IMR-90 (cell line): ENCODE measurements at regions not wholly inside any gene's neighbourhood (a gene's known extent, or its start where the extent isn't known, plus 50 kb on each side); places are given as distances from the start of the nearest gene placed in this dataset.

Source experiments
- ATAC-seq: fragments of 200-7000 bp; cut with Tn5 transposase; 2 replicates; pipeline ENCODE4 v1.9.1; 2020; ENCODE audit warnings: low read depth, mild to moderate bottlenecking, moderate library complexity
- BruUV-seq: library from RNA; stranded (reverse); fragments of 400-500 nt; replicated peaks from 2 replicates; lab custom pipeline; 2021; lab: Mats Ljungman, UMichigan
- CTCF ChIA-PET: fragments of 300-600 bp; formaldehyde crosslinking; extraction: SDS; loops from one replicate; lab custom pipeline; 2021; ENCODE audit warnings: antibody characterized with exemption; lab: Yijun Ruan, JAX
- POLR2A ChIA-PET: fragments of 300-600 bp; sonication (Branson Sonifier 250); formaldehyde crosslinking; loops from one replicate; lab custom pipeline; 2022; ENCODE audit warnings: antibody characterized with exemption; ENCODE audit not compliant: unreplicated experiment; lab: Charles Lee
- DNase-seq: peaks from one replicate; pipeline ENCODE4 v3.0.0; 2013
- H2AFZ ChIP-seq: replicated peaks from 2 replicates; pipeline ENCODE3; 2013; ENCODE audit warnings: low read length, mild to moderate bottlenecking; ENCODE audit not compliant: poor library complexity
- H2AK5ac ChIP-seq: 2 replicates; pipeline ENCODE4 v1.6.1; 2013; ENCODE audit warnings: low read depth, low read length, inconsistent platforms
- H2AK9ac ChIP-seq: replicated peaks from 2 replicates; pipeline ENCODE3; 2013; ENCODE audit warnings: mild to moderate bottlenecking, low read depth, low read length, moderate library complexity; ENCODE audit not compliant: poor library complexity
- H2BK120ac ChIP-seq: 2 replicates; pipeline ENCODE4 v1.6.1; 2013; ENCODE audit warnings: low read depth, low read length, inconsistent platforms
- H2BK15ac ChIP-seq: 3 replicates; pipeline ENCODE4 v1.6.1; 2013; ENCODE audit warnings: low read depth, low read length, inconsistent platforms
- H2BK20ac ChIP-seq: 2 replicates; pipeline ENCODE4 v1.6.1; 2013; ENCODE audit warnings: low read depth, mild to moderate bottlenecking, inconsistent platforms, low read length, moderate library complexity
- H2BK5ac ChIP-seq: 2 replicates; pipeline ENCODE4 v1.6.1; 2013; ENCODE audit warnings: mild to moderate bottlenecking, low read depth, low read length, inconsistent platforms; ENCODE audit not compliant: poor library complexity, severe bottlenecking
- H3K14ac ChIP-seq: replicated peaks from 2 replicates; pipeline ENCODE4 v1.6.1; 2013; ENCODE audit warnings: low read depth, low read length, inconsistent platforms
- H3K18ac ChIP-seq: 2 replicates; pipeline ENCODE4 v1.6.1; 2013; ENCODE audit warnings: low read depth, low read length, control low read depth
- H3K23ac ChIP-seq: 2 replicates; pipeline ENCODE4 v1.6.1; 2013; ENCODE audit warnings: low read depth, low read length, inconsistent platforms
- H3K27ac ChIP-seq: 2 replicates; pipeline ENCODE4 v1.5.1; 2013; ENCODE audit warnings: mild to moderate bottlenecking, control low read depth, low read length; ENCODE audit not compliant: insufficient read depth
- H3K27me3 ChIP-seq: 2 replicates; pipeline ENCODE4 v1.6.1; 2013; ENCODE audit warnings: low read length; ENCODE audit not compliant: control insufficient read depth, insufficient read depth
- H3K36me3 ChIP-seq: 2 replicates; pipeline ENCODE4 v1.6.1; 2013; ENCODE audit warnings: low read length, mixed read lengths; ENCODE audit not compliant: control insufficient read depth, insufficient read depth
- H3K4ac ChIP-seq: 2 replicates; pipeline ENCODE4 v1.6.1; 2013; ENCODE audit warnings: low read depth, low read length, inconsistent platforms
- H3K4me1 ChIP-seq: 2 replicates; pipeline ENCODE4 v1.6.1; 2013; ENCODE audit warnings: low read length, mixed read lengths; ENCODE audit not compliant: control insufficient read depth, insufficient read depth
- H3K4me2 ChIP-seq: 2 replicates; pipeline ENCODE4 v1.6.1; 2013; ENCODE audit warnings: low read depth, mild to moderate bottlenecking, control low read depth, low read length, moderate library complexity
- H3K4me3 ChIP-seq: 2 replicates; pipeline ENCODE4 v1.5.1; 2013; ENCODE audit warnings: low read depth, mild to moderate bottlenecking, control low read depth, low read length, moderate library complexity; ENCODE audit not compliant: insufficient read depth
- H3K56ac ChIP-seq: 2 replicates; pipeline ENCODE4 v1.6.1; 2013; ENCODE audit warnings: low read length, inconsistent platforms; ENCODE audit not compliant: insufficient read depth; ENCODE audit errors: extremely low read depth
- H3K79me1 ChIP-seq, 2 experiments: 2 replicates each; pipeline ENCODE4 v1.6.1; 2013; ENCODE audit warnings: low read length in 2 of 2, inconsistent platforms in 1 of 2, low read depth in 1 of 2
- H3K9ac ChIP-seq: 2 replicates; pipeline ENCODE4 v1.6.1; 2013; ENCODE audit warnings: low read depth, low read length, control low read depth
- H3K9me1 ChIP-seq: 2 replicates; pipeline ENCODE4 v1.6.1; 2013; ENCODE audit warnings: low read length, inconsistent platforms; ENCODE audit not compliant: insufficient read depth
- H3K9me3 ChIP-seq: 2 replicates; pipeline ENCODE4 v1.6.1; 2013; ENCODE audit warnings: low read length; ENCODE audit not compliant: control insufficient read depth, insufficient read depth
- H4K20me1 ChIP-seq: 2 replicates; pipeline ENCODE4 v1.6.1; 2013; ENCODE audit warnings: low read length, inconsistent platforms; ENCODE audit not compliant: insufficient read depth
- H4K5ac ChIP-seq: 2 replicates; pipeline ENCODE4 v1.6.1; 2013; ENCODE audit warnings: mild to moderate bottlenecking, low read depth, low read length, control low read depth
- H4K8ac ChIP-seq, 2 experiments: 2 replicates each; pipeline ENCODE4 v1.6.1; 2013; ENCODE audit warnings: low read depth in 2 of 2, low read length in 2 of 2, control low read depth in 1 of 2, inconsistent platforms in 1 of 2
- H4K91ac ChIP-seq: 2 replicates; pipeline ENCODE4 v1.6.1; 2013; ENCODE audit warnings: low read depth, low read length, inconsistent platforms; ENCODE audit not compliant: insufficient read depth
- BHLHE40 ChIP-seq: fragments of 150-350 bp; IDR thresholded peaks from 2 replicates; pipeline ENCODE4 v1.6.1; 2016; ENCODE audit warnings: mild to moderate bottlenecking, low read depth, low read length
- CEBPB ChIP-seq: IDR thresholded peaks from 2 replicates; pipeline ENCODE4 v1.6.1; 2012; ENCODE audit warnings: low read depth, low read length, improper control_type of control experiment
- CHD1 ChIP-seq: IDR thresholded peaks from 2 replicates; pipeline ENCODE4 v1.6.1; 2012; ENCODE audit warnings: low read depth, low read length, improper control_type of control experiment
- ELK1 ChIP-seq: fragments of 150-350 bp; IDR thresholded peaks from 2 replicates; pipeline ENCODE4 v1.6.1; 2016; ENCODE audit warnings: low read depth, mild to moderate bottlenecking, low read length, moderate library complexity, borderline replicate concordance
- FOS ChIP-seq: fragments of 150-350 bp; IDR thresholded peaks from 2 replicates; pipeline ENCODE4 v1.6.1; 2016; ENCODE audit warnings: low read depth, low read length
- MAFK ChIP-seq: IDR thresholded peaks from 2 replicates; pipeline ENCODE4 v1.6.1; 2012; ENCODE audit warnings: low read depth, low read length, improper control_type of control experiment
- MAZ ChIP-seq: IDR thresholded peaks from 2 replicates; pipeline ENCODE4 v1.6.1; 2012; ENCODE audit warnings: low read depth, mild to moderate bottlenecking, low read length, improper control_type of control experiment, moderate library complexity, borderline replicate concordance
- MXI1 ChIP-seq: IDR thresholded peaks from 2 replicates; pipeline ENCODE4 v1.6.1; 2012; ENCODE audit warnings: low read depth, mild to moderate bottlenecking, low read length, moderate library complexity, borderline replicate concordance
- NFE2L2 ChIP-seq: fragments of 150-350 bp; IDR thresholded peaks from 2 replicates; pipeline ENCODE4 v1.6.1; 2016; ENCODE audit warnings: low read depth, mild to moderate bottlenecking, low read length
- POLR2A ChIP-seq: IDR thresholded peaks from 2 replicates; pipeline ENCODE4 v1.6.1; 2012; ENCODE audit warnings: mild to moderate bottlenecking, low read depth, low read length
- RAD21 ChIP-seq: IDR thresholded peaks from 2 replicates; pipeline ENCODE4 v1.6.1; 2012; ENCODE audit warnings: low read length, improper control_type of control experiment
- RCOR1 ChIP-seq: IDR thresholded peaks from 2 replicates; pipeline ENCODE4 v1.6.1; 2012; ENCODE audit warnings: mild to moderate bottlenecking, low read length, improper control_type of control experiment; ENCODE audit not compliant: insufficient replicate concordance
- RFX5 ChIP-seq: IDR thresholded peaks from 2 replicates; pipeline ENCODE4 v1.8.0; 2012; ENCODE audit warnings: low read depth, mild to moderate bottlenecking, low read length, moderate library complexity
- SMC3 ChIP-seq: fragments of 150-350 bp; IDR thresholded peaks from 2 replicates; pipeline ENCODE4 v1.6.1; 2016; ENCODE audit warnings: low read depth, mild to moderate bottlenecking, antibody characterized with exemption, low read length, moderate library complexity
- USF2 ChIP-seq: fragments of 150-350 bp; IDR thresholded peaks from 2 replicates; pipeline ENCODE4 v1.6.1; 2017; ENCODE audit warnings: mild to moderate bottlenecking, antibody characterized with exemption, low read length, low read depth
- WGBS, 2 experiments: methylation state at CpG; one replicate each; pipeline versions ENCODE4 v1.1.5 to v1.1.7; 2013; ENCODE audit warnings: missing lambda C conversion rate in 2 of 2; ENCODE audit not compliant: insufficient read length in 1 of 2; ENCODE audit errors: extremely low coverage in 2 of 2; 5-methylcytosine and 5-hydroxymethylcytosine counted together
- dilution Hi-C: fragments of 300-500 bp; cut with HindIII; formaldehyde crosslinking; loops from one replicate; pipeline ENCODE4 v1.14.3; 2018; ENCODE audit warnings: low sequenced_read_pairs; ENCODE audit not compliant: unreplicated experiment
- in situ Hi-C: fragments of 300-500 bp; cut with MboI; formaldehyde crosslinking; loops from 3 replicates; pipeline ENCODE4 v1.14.3; 2019; ENCODE audit warnings: low sequenced_read_pairs, inconsistent platforms, mixed read lengths
- intact Hi-C: fragments of 100-400 bp; cut with micrococcal nuclease; formaldehyde crosslinking; loops from 2 replicates; pipeline ENCODE4 v1.10.0; 2022
- TF ChIP-seq, protein P1 (sequence below): conservative IDR thresholded peaks from 2 replicates; pipeline ENCODE4 v1.5.1; 2012; ENCODE audit warnings: mild to moderate bottlenecking, low read depth, low read length, improper control_type of control experiment

DNA sequence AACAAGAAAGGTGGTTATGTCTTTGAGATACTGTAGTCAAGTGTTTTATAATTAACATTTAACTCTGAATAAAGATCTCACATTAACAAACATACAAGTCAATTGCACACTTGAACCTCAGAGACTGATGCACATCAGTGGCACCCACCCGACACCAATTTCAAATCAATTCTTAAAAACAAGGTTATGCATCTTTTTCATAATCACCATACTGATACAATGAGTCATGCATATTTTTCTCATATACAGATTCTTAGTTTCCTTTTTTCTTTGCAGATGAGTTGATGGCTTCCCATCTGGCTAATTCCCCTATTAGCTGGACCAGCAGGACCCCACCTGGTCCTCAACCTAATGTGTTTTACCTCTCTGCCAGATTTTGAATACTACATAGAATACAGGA lies 136.2 kb upstream of the RPL34 start:
- TF ChIP-seq CEBPB (no peak), ELK1 (no peak), RAD21 (no peak), CHD1 (no peak), MXI1 (no peak), USF2 (no peak), RFX5 (no peak), BHLHE40 (no peak), RCOR1 (no peak), MAZ (no peak), POLR2A (no peak), SMC3 (no peak), NFE2L2 (no peak), FOS (no peak), MAFK (no peak)
- TF ChIP-seq, protein P1, sequence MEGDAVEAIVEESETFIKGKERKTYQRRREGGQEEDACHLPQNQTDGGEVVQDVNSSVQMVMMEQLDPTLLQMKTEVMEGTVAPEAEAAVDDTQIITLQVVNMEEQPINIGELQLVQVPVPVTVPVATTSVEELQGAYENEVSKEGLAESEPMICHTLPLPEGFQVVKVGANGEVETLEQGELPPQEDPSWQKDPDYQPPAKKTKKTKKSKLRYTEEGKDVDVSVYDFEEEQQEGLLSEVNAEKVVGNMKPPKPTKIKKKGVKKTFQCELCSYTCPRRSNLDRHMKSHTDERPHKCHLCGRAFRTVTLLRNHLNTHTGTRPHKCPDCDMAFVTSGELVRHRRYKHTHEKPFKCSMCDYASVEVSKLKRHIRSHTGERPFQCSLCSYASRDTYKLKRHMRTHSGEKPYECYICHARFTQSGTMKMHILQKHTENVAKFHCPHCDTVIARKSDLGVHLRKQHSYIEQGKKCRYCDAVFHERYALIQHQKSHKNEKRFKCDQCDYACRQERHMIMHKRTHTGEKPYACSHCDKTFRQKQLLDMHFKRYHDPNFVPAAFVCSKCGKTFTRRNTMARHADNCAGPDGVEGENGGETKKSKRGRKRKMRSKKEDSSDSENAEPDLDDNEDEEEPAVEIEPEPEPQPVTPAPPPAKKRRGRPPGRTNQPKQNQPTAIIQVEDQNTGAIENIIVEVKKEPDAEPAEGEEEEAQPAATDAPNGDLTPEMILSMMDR = no peak
- H3K9ac ChIP-seq = no peak overlapping the region
- no peak overlapping the region for H2BK5ac ChIP-seq
- DNase-seq (no peak), ATAC-seq (no peak; the same call in 1 of the 2 replicates)
- no peaks in the 10 kb centered on the region for H3K27me3 ChIP-seq
- H3K9me1 ChIP-seq = no peaks in the 10 kb centered on the region
- no peak overlapping the region for H3K4me3 ChIP-seq
- no peaks in the 10 kb centered on the region for H3K4me1 ChIP-seq
- no peak overlapping the region for H3K14ac ChIP-seq
- ChIA-PET CTCF (interaction anchor here (1.2 kb wide), 1 partner anchor 28 kb away, joined by 3 read pairs; no protein-coding TSS in a partner anchor), POLR2A (no interaction called here)
- dilution Hi-C loops (no loop called here), intact Hi-C loops (no loop called here), in situ Hi-C loops (no loop called here)
- H4K5ac ChIP-seq = no peak overlapping the region
- H4K91ac ChIP-seq = no peak overlapping the region
- no peak overlapping the region for H3K4ac ChIP-seq
- no peak overlapping the region for H2AK9ac ChIP-seq
- no TSS peak for BruUV-seq
- H4K20me1 ChIP-seq = no peaks in the 10 kb centered on the region
- no peak overlapping the region for H2BK15ac ChIP-seq
- H3K18ac ChIP-seq = no peak overlapping the region
- no peak overlapping the region for H3K4me2 ChIP-seq
- H2BK20ac ChIP-seq = no peak overlapping the region
- no peaks in the 10 kb centered on the region for H3K9me3 ChIP-seq
- H3K27ac ChIP-seq = no peak overlapping the region
- H2BK120ac ChIP-seq = no peak overlapping the region
- no peak overlapping the region for H2AFZ ChIP-seq
- no peaks in the 10 kb centered on the region for H3K36me3 ChIP-seq
- WGBS, 2 experiments = 100% methylated on average over 1 of the region's 1 CpG; no CpG with 5 or more reads in 1 of the 2 experiments
- H3K23ac ChIP-seq = no peak overlapping the region
- H3K79me1 ChIP-seq = no peaks in the 10 kb centered on the region
- H3K56ac ChIP-seq = no peak overlapping the region
- H4K8ac ChIP-seq = no peak overlapping the region
- H2AK5ac ChIP-seq = no peak overlapping the region
